SW 1271 (cell line): ENCODE measurements at regions not wholly inside any gene's neighbourhood (a gene's known extent, or its start where the extent isn't known, plus 50 kb on each side); places are given as distances from the start of the nearest gene placed in this dataset.
"Not testable (repeated sequence)": the region's sequence is repeated elsewhere in the genome, so short reads cannot be mapped to it uniquely, and the experiment has no call there.

Source experiments
- DNase-seq, 2 experiments: peaks; one replicate each; lab custom pipeline; 2025; lab: John Stamatoyannopoulos, UW

DNA sequence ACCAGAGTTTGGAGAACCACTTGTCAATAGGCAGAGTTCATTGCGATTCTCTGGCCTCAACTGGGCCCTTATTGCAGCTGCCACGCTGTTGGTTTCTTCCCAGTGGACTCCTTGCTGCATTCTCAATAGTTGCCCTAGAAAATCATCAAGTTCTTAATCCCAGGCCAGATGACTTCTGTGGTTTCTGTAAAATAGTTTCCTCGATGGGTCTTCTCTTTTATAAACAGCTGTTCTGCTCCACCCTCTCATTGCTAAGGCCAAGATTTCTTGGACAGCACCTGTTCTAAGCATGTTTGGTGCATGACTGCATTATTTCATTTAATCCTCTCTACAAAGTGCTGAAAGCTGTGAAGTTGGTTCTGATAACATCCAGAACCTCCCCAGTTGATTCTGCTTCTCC is 131.0 kb downstream of the BCL2L11 start:
- no peak for DNase-seq

DNA sequence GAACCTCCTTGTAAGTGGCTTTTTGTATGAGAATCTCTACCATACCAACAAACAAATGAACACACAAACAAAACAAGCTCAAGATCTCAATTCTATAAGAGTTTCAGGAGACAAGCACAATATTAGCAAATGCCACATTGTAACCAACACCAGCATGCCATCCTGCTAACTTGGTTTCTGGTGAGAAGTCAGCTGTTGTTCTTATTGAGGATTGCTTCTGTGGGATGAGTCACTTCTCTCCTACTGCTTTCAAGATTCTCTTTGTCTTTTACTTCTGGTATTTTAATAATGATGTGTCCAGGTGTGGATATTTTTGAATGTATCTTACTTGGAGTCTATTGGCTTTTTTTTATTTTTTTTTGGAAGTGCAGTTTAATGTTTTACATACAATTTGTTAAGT is 131.7 kb downstream of the BCL2L11 start:
- DNase-seq, result no peak

DNA sequence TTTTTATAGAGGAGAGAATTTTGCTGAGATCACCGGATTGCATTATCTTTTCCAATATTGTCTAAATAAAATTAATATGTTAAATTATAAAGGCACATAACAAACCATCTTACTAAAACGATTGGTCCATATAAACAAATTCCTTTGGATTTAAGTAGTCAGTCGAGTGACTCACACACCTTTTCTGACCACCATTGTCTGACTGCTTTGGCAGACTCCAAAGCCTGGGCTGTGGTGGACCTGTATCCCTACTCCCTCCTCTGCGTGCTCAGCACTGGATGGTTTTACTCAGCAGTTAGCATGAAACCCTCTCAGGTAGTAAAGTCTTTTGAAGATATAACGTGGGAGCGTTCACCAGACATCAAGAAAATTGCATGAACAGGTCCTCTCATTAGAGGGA is 134.2 kb downstream of the BCL2L11 start:
- not testable (repeated sequence) for DNase-seq

DNA sequence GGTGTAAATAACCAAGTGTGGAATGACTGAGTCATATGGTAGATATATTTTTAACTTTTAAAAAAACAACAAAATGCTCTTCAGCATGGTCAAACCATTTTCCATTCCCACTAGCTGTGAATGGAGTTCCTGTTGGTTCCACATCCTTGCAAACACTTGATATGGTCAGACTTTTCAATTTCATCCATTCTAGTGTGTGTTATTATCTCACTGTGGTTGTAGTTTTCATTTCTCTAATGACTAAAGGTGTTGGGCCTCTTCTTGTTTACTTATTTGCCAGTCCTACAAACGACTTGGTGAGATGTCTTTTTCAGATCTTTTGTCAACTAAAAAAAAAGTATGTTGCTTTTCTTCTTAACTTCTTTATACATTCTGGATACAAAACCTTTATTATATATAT is 135.9 kb downstream of the BCL2L11 start:
- DNase-seq, result not testable (repeated sequence)

DNA sequence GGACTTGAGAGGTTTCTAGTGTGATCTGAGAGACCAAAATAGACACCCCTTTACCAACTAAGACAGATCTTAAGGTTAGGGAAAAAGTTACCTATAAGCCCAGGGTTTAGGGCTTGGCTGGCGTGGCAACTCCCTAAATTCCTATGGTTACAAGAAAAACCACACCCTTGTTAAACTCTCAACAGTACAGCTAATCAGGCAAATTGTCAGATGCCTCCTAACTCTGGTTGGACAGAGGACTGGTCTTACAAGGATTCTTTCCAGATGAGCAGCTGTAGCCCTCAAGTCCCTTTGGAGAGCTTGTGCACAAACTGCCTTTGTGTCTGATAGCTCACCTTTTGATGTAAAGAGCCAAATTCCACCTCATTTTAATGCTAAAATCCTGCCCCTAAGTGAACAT is 136.9 kb downstream of the BCL2L11 start:
- not testable (repeated sequence) for DNase-seq

DNA sequence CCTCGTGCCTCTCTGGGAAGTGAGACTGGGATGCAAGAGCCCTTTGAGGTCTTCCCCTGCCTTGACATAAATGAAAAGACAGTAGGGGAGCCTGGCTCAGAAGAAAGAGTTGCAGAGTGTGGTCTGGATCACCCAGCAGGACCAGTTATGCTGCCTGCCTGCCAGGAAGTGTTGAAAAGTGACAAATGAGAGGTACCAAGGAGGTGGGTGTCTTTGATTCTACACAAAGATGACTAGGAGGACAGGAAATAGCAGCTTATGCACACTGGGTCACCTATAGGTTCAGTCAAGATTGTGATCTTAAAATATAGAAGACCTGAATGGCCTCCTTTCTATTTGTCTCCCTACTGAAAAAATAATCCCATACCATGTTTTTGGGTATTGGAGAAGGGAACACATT is 137.6 kb downstream of the BCL2L11 start:
- not testable (repeated sequence) for DNase-seq

DNA sequence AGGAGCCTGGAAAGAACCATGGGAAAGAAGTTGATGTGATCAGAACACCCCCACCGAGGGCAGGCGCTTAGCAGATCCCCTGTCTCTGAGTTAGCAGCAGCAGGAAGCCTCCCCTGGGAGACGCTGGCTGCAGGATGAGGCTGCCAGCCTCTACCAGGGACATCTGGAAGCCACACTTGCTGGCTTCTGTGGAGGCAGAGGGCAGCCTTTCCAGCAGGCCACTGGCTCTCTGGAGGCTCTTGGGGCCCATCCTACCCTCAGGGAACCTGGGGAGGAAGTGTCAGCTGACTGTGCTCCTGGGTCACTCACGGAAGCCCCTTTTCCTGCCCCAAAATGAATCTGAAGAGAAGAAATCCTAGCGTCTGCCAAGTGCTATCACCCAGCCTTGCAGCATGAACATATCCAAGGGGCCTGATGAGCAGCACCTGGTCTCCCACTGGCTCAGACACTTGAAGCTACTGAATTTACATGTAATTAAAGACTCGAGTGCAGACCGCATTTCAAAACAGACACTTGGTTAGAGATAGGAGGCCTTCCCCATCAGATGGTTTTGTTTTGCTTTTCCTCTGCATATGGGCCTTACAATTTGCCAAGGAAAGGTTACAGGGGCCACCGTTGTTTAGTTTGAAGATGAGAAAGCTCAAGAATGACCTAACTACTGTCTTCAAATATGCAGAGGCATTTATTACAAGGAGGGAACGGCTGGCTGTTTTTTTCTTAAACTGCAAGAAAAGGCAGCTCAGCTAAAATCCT is 142.1 kb downstream of the BCL2L11 start:
- not testable (repeated sequence) for DNase-seq

DNA sequence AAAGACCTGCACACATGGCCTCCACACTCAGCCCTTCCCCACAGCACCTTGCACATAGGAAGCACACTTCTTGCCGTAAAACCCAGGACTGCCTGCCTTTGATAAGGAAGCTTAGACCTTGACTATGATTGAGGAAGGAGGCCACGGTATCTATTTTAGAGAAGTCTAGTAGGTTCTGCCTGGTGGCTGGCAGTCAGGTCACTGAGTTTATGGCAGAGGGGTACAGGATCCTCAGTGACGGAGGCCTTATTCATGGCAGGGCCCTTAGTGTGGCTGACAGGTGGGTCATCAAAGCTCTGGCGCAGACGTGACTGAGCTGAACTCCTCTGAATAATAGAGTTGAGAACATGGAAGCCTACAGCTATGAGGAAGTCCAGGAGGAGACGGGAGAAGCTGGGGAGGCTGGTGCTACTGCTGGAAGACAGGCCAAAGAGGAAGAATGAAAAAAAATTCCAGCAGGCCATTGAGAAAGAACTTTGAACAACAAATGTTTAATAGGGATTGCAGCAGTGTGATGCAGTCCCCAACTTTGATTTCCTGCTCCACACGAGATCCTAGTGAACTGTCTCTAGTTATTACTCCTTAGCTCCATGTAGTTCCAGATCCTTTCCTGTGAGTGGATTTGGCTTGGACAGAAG is 142.8 kb downstream of the BCL2L11 start:
- not testable (repeated sequence) for DNase-seq

DNA sequence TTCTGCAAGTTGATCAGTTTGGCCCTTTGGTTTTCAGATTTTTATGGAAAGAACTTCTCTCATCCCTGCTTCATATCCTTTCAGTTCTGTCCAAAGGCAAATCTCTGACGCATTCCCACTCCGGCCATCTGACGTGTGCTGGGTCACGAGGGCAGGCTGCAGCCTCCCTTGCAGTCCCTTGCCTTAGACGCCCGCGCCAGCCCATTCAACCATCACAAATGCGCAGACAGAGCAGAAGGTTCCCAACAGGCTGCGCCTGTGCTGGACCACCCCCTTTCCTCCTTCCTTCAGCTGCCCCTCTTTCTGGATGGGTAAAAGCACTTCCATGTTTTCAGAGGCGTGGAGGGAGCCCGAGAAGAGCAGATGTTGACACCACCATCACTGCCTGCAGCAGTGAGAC is 144.2 kb downstream of the BCL2L11 start:
- not testable (repeated sequence) for DNase-seq

DNA sequence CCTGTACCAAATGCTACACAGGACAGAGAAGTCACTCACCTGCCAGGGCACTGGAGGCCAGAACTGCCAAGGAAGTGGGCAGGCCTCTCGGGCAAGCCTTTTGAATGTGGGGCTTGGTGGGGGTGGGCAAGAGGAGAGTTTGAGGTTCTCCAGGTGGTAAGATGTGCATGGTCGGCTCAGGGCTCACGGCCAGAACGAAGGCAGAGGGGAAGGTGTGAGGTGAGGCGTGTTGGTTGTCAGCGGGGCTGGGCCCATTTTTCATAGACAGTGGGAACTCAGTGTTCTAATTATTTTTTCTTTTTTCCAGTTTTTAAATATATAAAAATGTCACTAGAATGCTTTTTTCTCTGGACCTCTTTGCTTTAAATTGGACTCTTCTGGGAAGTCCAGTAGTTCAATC is 145.8 kb downstream of the BCL2L11 start:
- DNase-seq, result not testable (repeated sequence)

DNA sequence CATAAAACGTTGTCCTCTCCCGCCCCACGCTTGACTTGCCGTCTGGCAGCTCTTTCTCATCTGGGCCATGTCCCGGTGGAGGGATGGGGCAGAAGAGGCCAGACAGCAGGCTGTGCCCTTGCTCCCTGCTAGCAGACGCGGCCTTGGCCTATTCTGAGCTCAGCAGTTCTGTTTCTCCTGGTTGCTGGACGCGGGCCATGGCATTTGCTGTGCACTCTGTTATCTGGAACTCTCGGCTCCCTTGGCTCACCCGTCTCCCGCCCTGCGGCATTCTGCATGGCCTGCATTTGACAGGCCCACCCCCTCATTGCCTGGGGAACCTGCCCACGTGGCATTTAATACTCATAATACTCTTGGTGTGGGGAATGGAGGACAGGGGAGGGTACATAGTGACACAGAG is 146.3 kb downstream of the BCL2L11 start:
- not testable (repeated sequence) for DNase-seq

DNA sequence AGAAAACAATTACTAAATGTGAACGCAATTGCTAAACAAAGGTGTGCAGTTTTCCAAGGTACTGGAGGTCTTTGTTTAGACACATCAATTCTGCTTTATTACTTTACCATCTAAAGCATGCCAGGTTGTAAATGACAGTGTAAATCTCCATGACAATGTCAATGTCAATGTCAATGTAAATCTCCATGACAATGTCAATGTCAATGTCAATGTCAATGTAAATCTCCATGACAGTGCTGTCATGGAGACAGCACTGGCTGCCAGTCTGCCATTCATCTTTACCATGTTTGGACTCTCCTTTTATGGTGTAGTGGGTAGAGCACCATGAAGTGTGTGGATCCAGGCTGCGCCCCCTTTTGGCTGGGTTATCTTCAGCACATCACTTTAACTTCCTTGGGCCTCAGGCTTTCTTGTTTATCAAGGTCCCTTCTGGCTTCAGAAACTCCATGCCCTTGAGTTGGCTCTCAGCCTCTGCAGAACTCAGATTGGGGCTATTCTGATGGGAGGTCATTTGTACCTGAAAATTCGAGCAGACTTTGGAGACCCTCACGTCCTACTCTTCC is 149.1 kb downstream of the BCL2L11 start:
- DNase-seq, result not testable (repeated sequence)

DNA sequence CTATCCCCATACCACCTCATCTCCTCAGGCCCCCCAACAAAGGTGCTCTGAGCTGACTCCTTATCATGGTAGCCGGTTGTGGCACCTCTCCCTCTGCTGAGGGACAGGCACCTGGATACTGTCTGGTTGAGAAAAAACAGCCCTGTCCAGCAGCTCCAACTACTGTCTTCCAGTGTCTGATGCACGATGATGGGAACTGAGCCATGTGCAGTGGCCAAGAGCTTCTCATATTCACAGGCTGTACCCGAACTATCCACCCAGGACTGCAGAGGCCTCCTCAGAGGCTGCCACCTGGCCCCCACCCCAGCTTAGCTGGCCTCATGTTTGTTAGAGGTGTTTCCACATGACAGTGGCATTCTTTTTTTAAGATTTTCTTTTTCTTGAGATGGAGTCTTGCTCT is 149.9 kb downstream of the BCL2L11 start:
- not testable (repeated sequence) for DNase-seq

DNA sequence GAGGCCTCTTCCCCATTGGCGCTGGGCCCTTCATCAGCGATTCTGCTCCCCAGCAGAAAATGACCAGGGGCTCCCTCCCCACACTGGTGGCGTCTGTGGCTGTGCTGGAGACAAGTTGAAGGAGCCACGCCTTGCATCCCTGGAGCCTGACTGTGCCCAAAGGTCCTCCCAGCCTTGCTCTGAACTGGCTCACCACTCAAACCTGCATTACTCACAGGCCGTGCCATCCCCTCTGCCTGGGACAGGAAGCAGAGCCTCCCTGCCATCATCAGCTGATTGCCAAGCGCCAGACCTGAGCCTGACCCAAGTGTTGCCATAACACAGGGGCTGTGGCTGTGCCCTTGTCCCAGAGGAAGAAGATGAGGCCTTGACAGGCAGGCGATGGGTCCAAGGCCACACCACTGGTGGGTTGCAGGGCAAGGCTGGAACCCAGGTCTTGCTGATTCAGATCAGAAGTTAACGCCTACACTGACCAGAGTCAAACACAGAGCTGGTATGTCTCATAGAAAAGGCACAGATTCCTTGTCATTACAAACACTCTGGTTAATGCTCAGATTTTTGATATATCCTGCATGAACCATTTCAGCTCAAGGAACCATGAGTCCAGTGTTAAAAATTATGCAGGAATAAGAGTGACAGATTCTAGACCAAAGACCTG is 151.1 kb downstream of the BCL2L11 start:
- DNase-seq, result not testable (repeated sequence)

DNA sequence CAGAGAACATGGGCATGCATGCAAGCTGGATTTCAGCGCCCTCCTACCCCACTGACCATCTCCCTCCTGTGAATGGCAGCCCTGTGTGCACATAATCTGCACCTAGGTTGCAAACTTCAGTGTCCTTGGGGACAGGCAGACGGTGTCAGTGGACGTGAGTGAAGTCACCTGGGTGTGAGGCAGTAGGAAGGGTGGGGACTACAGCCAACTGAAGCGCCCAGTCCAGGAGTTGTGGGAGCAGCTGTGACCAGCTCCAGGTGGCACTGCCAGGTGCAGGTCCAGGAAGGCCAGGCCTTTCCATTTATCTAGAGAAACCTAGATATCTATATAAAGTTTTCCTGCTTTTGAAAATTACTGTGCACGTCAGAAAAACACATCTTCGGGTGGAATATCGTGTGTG is 152.3 kb downstream of the BCL2L11 start:
- not testable (repeated sequence) for DNase-seq

DNA sequence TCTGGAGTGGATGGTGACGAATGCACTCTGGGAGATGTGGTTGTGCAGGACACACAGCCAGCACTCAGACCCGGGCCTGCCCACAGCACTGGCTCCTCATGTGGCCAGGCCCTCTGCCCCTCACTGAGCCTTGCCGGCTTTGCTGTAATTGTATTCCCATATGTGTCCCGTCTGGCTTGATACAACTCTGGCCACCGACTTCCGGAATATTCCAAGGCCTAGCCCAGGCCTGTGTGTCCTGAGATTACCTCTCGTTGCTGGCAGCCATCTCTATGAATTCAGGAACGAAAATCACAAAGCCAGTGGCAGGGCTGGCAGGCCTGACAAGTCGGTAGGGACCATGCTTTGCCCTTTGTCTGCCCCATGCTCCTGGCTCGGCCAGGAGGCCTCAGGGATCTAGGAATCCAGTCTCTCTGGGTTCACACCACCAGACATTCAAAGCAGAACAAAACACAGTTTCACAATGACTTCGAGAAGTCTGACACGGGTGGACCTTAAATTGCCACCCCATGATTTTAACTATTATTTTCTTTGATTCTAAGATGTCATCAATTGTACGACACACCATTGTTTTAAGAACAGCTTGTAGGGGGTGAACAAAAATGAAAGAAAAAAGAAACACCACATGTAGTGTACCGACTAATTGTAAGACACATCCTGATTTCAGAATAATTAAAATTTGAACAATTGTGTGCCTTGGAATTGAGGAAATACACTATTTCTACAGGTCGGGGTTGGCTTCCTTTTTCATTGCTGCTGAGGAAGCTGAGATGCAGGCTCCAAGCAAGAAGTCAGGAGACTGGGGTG is 154.5 kb downstream of the BCL2L11 start:
- DNase-seq, result not testable (repeated sequence)

DNA sequence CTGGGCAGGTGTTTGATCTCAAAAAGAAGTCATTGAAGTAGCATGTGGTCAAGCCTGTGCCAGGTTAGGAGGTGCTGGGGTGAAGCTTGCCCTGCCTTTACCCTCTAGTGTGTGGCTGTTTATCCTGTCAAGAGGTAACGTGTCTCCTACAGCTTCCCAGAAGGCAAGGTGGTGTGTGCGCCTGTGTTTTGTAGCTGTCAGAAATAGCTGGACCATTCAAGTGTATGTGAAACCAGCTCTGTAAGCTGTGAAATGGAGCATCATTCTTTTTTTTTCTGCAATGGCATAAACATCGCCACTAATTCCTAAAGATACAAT is 155.1 kb downstream of the BCL2L11 start:
- DNase-seq, result not testable (repeated sequence)

DNA sequence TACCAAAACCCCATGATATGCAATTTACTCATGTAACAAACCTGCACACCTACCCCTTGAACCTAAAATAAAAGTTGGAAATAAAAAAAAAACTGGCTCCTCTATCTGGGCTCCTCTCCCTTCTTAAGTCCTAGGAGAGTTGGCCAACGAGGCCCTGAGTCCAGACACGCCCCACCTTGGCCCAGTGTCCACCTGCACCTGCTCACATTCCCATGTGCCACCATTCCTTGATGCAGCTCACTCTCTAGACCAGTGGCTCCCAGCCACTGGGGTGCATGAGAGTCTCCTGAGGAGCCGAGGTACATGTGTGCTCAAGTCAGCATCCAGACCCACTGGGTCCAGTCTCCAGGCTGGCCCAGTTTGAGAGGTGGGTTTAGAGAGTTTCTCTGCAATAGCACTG is 157.4 kb downstream of the BCL2L11 start:
- DNase-seq, result not testable (repeated sequence)

DNA sequence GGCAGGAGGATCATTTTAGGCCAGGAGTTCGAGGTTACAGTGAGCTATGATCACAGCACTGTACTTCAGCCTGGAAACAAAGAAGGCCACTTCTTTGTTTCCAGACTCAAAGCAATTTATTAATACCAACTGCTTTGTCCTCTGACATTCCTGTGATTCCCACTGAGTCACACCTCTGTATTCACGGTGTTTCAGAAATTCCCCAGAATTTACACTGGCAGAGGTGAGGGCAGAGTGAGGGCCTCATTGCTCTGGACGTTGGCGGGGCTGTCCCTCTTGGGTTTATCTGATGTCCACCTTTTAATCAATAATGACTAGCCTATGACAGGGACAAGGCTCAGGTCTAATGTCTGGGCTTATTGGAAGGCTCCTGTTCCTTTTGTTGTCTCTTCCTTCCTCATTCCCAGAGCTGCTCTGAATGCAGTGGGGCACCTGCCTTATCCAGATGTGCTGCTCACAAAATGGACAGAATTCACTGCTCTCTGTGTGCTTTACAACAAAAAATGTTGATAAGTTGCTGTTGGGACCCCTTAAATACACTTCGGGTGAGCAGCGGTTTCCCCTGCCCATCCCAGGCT is 160.1 kb downstream of the BCL2L11 start:
- not testable (repeated sequence) for DNase-seq

DNA sequence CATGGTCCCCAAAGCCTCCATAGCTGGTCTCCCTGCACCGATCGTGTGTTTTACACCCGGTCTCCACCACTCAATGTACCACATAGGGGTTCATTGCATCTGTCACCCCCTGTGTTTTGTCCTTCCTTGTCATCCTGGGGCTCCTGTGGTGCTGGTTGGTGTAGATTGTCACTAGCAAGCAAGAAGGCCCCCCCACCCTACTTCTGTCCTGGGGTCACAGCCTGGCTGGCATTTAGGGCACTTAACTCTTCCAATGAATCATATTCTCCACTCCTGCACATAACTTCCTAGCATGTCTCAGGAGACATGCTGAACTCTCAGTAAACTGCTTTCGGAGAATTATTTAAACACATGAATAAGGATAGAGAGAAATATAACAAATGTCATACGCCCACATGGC is 161.4 kb downstream of the BCL2L11 start:
- not testable (repeated sequence) for DNase-seq
